HCT116 (cell line): ENCODE measurements at regions not wholly inside any gene's neighbourhood (a gene's known extent, or its start where the extent isn't known, plus 50 kb on each side); places are given as distances from the start of the nearest gene placed in this dataset.

ENCODE experiments used
- CTCF ChIP-seq, 3 experiments: fragments of 200-600 bp in 1 of 3; sonication (generic) in 1 of 3; IDR thresholded peaks in 2 of 3; conservative IDR thresholded peaks in 1 of 3; 2 replicates each; pipeline ENCODE4 v1.5.1; 2012 to 2017; ENCODE audit warnings: low read depth in 2 of 3, low read length in 2 of 3, antibody characterized with exemption in 1 of 3, borderline replicate concordance in 1 of 3, control low read depth in 1 of 3, mild to moderate bottlenecking in 1 of 3, mixed read lengths in 1 of 3, mixed run types in 1 of 3, moderate library complexity in 1 of 3; ENCODE audit not compliant: insufficient read depth in 1 of 3
- EGR1 ChIP-seq: IDR thresholded peaks from 2 replicates; pipeline ENCODE4 v1.6.1; 2012; ENCODE audit warnings: low read depth
- FOSL1 ChIP-seq: IDR thresholded peaks from 2 replicates; pipeline ENCODE4 v1.6.1; 2012; ENCODE audit warnings: low read depth
- MAX ChIP-seq: IDR thresholded peaks from 2 replicates; pipeline ENCODE4 v1.6.1; 2012
- POLR2A ChIP-seq: IDR thresholded peaks from 2 replicates; pipeline ENCODE4 v1.7.0; 2011; ENCODE audit warnings: borderline replicate concordance; ENCODE audit not compliant: insufficient read depth, insufficient read length; ENCODE audit errors: extremely low read depth
- POLR2AphosphoS5 ChIP-seq: IDR thresholded peaks from 2 replicates; pipeline ENCODE4 v1.6.1; 2011; ENCODE audit warnings: mild to moderate bottlenecking, low read depth, low read length, moderate library complexity
- SP1 ChIP-seq: IDR thresholded peaks from 2 replicates; pipeline ENCODE4 v1.6.1; 2012; ENCODE audit warnings: low read depth
- SRF ChIP-seq: IDR thresholded peaks from 2 replicates; pipeline ENCODE4 v1.6.1; 2012; ENCODE audit warnings: low read depth
- TCF7L2 ChIP-seq: IDR thresholded peaks from 2 replicates; pipeline ENCODE4 v1.7.0; 2011; ENCODE audit warnings: borderline replicate concordance, inconsistent platforms; ENCODE audit not compliant: insufficient read depth, insufficient read length; ENCODE audit errors: extremely low read depth
- YY1 ChIP-seq: IDR thresholded peaks from 2 replicates; pipeline ENCODE4 v1.6.1; 2011; ENCODE audit warnings: low read length, low read depth, moderate library complexity, mild to moderate bottlenecking; ENCODE audit not compliant: insufficient replicate concordance; ENCODE audit errors: extremely low read depth

- TF ChIP-seq POLR2A (no peak), CTCF (IDR thresholded peaks at IDR 0.05 in 2 of 3, conservative IDR thresholded peaks at IDR 0.05 in 1 of 3; ENCODE audit: borderline replicate concordance in 1 of 3, insufficient read depth in 1 of 3, low read depth in 2 of 3, low read length in 2 of 3) (no peak), FOSL1 (no peak), SRF (no peak), YY1 (no peak), SP1 (no peak), TCF7L2 (no peak), MAX (no peak), POLR2AphosphoS5 (no peak), EGR1 (no peak)
Measured at GRCh38 chr15:85905751-85906450, 111.2 kb upstream of the KLHL25 start.
